GM12892 (cell line): ENCODE measurements at regions not wholly inside any gene's neighbourhood (a gene's known extent, or its start where the extent isn't known, plus 50 kb on each side); places are given as distances from the start of the nearest gene placed in this dataset.

ENCODE experiments used
- POLR2A ChIP-seq: IDR thresholded peaks from 2 replicates; pipeline ENCODE4 v1.6.1; 2011; ENCODE audit warnings: low read depth, low read length, control low read depth
- POLR2AphosphoS5 ChIP-seq: IDR thresholded peaks from 2 replicates; pipeline ENCODE4 v1.6.1; 2011; ENCODE audit warnings: low read depth, low read length, control low read depth

DNA sequence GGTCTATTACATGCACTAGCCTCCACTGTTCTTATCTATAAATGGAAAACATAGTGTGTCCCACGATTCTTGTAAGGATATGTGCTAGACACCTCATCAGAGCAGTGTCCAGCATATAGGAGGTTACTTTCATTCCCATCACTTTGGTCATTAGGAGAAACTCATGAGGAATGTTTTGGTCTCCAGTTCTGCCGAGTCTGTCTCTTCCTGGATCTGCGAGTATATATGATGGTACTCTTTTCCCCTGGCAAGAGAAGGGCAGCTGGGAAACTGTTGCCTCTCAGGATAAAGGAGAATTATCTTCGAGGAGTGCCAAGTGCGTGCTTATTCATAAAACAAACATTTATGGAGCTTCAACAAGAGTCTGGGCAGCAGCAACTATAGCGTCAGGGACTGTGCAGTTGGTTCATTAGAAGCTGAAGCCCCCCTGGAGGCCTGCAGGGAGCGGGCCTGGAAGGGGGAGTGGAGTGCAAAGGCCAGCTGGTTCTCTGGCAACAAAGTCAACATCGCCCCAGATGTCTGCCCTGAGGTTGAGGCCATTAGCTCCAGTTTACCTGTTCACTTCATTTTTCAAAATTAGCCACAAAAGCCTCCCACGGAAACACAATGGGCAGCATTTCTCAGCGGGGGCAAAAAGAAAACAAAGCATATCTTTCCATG, 811.9 kb downstream of the MAFB start:
- TF ChIP-seq POLR2AphosphoS5 (no peak), POLR2A (no peak)
